ENCODE measurements at regions not wholly inside any gene's neighbourhood (a gene's known extent, or its start where the extent isn't known, plus 50 kb on each side); places are given as distances from the start of the nearest gene placed in this dataset.

GRCh38 chr2:236483102-236483501 is 86.5 kb upstream of the ACKR3 start:
- TF ChIP-seq CTCF (IDR thresholded peaks at IDR 0.05; ENCODE audit: insufficient read depth, low read length, poor library complexity, severe bottlenecking) = no peak
- TF ChIP-seq EZH2phosphoT487 (conservative IDR thresholded peaks at IDR 0.05; ENCODE audit: low read length) = no peak
